Stomach (tissue), 4 donors: ENCODE measurements at regions not wholly inside any gene's neighbourhood (a gene's known extent, or its start where the extent isn't known, plus 50 kb on each side); places are given as distances from the start of the nearest gene placed in this dataset.

ENCODE experiments used
- EP300 ChIP-seq: sonication (generic); formaldehyde crosslinking; IDR thresholded peaks from one replicate; pipeline ENCODE4 v1.6.1; 2017; ENCODE audit warnings: antibody characterized with exemption
- TF ChIP-seq, protein P1 (sequence below), 7 experiments: fragments of 450-650 bp in 4 of 7; fragments of 200-600 bp in 3 of 7; sonication (generic) in 3 of 7; IDR thresholded peaks; one replicate each; pipeline ENCODE4 v1.5.1; 2016 to 2019; ENCODE audit warnings: antibody characterized with exemption in 7 of 7, control low read depth in 2 of 7, mild to moderate bottlenecking in 1 of 7

DNA sequence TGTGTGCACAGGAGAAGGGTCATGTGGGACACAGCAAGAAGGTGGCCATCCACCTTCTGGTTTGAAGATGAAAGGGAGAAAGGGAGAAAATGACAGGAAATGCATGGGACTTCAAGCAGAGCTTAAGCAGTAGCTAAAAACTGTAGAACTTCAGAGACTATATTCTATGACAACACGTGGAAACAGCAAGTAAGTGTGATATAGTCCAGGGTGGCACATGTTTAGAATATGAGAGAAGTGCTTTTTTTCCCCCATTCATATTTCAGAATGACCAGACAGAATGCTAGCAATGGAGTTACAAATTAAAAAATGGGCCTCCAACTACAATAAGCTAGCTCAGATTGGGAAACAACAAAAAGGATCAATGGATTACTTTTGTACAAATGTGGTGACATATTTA lies 1042.2 kb downstream of the TMEM182 start:
- TF ChIP-seq, protein P1, sequence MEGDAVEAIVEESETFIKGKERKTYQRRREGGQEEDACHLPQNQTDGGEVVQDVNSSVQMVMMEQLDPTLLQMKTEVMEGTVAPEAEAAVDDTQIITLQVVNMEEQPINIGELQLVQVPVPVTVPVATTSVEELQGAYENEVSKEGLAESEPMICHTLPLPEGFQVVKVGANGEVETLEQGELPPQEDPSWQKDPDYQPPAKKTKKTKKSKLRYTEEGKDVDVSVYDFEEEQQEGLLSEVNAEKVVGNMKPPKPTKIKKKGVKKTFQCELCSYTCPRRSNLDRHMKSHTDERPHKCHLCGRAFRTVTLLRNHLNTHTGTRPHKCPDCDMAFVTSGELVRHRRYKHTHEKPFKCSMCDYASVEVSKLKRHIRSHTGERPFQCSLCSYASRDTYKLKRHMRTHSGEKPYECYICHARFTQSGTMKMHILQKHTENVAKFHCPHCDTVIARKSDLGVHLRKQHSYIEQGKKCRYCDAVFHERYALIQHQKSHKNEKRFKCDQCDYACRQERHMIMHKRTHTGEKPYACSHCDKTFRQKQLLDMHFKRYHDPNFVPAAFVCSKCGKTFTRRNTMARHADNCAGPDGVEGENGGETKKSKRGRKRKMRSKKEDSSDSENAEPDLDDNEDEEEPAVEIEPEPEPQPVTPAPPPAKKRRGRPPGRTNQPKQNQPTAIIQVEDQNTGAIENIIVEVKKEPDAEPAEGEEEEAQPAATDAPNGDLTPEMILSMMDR (IDR thresholded peaks at IDR 0.05) = no peak
- TF ChIP-seq EP300 = no peak
